ENCODE measurements at regions not wholly inside any gene's neighbourhood (a gene's known extent, or its start where the extent isn't known, plus 50 kb on each side); places are given as distances from the start of the nearest gene placed in this dataset.
"Not testable (repeated sequence)": the region's sequence is repeated elsewhere in the genome, so short reads cannot be mapped to it uniquely, and the experiment has no call there.

GRCh38 chr10:78467496-78468106 lies 433.9 kb downstream of the RPS24 start:
- H3K9me2 ChIP-seq (ENCODE audit: low read depth, low read length), result no peaks in the 10 kb centered on the region
- H3K27me3 ChIP-seq (ENCODE audit: insufficient read depth, low read length), result no peaks in the 10 kb centered on the region
- H3K9ac ChIP-seq (ENCODE audit: low read length), result no peak overlapping the region
- H3K9me3 ChIP-seq (ENCODE audit: low read length), result no peaks in the 10 kb centered on the region
- H3K4me2 ChIP-seq (ENCODE audit: low read length), result no peak overlapping the region
- H3K36me3 ChIP-seq (ENCODE audit: insufficient read depth, low read length), result no peaks in the 10 kb centered on the region
- no peaks in the 10 kb centered on the region for H4K20me1 ChIP-seq (ENCODE audit: insufficient read depth, low read length)
- TF ChIP-seq EZH2 (IDR thresholded peaks at IDR 0.05; ENCODE audit: borderline replicate concordance, low read length), result no peak
- H3K4me1 ChIP-seq (ENCODE audit: insufficient read depth, low read length, severe bottlenecking), result no peaks in the 10 kb centered on the region
- H3K27ac ChIP-seq (ENCODE audit: low read depth, low read length, poor library complexity, severe bottlenecking), result no peak overlapping the region
- H3F3A ChIP-seq (ENCODE audit: insufficient read depth, low read length), result no peaks in the 10 kb centered on the region
- no peak overlapping the region for H3K4me3 ChIP-seq (ENCODE audit: low read depth, low read length, poor library complexity, severe bottlenecking)
- no peak overlapping the region for H2AFZ ChIP-seq (ENCODE audit: low read length)
- no peaks in the 10 kb centered on the region for H3K79me2 ChIP-seq (ENCODE audit: insufficient read depth, low read length)

GRCh38 chr10:78468731-78469130 lies 435.1 kb downstream of the RPS24 start:
- not testable (repeated sequence) for H3K9me3 ChIP-seq (ENCODE audit: low read length); H3K9me2 ChIP-seq (ENCODE audit: low read depth, low read length); H3K27me3 ChIP-seq (ENCODE audit: insufficient read depth, low read length); H3K4me2 ChIP-seq (ENCODE audit: low read length); H3K9ac ChIP-seq (ENCODE audit: low read length); H3F3A ChIP-seq (ENCODE audit: insufficient read depth, low read length); H3K4me3 ChIP-seq (ENCODE audit: low read depth, low read length, poor library complexity, severe bottlenecking); H3K4me1 ChIP-seq (ENCODE audit: insufficient read depth, low read length, severe bottlenecking); H2AFZ ChIP-seq (ENCODE audit: low read length); H3K79me2 ChIP-seq (ENCODE audit: insufficient read depth, low read length); H3K36me3 ChIP-seq (ENCODE audit: insufficient read depth, low read length); H3K27ac ChIP-seq (ENCODE audit: low read depth, low read length, poor library complexity, severe bottlenecking); H4K20me1 ChIP-seq (ENCODE audit: insufficient read depth, low read length)

- Histone ChIP-seq H3K4me3 (ENCODE audit: low read depth, low read length, poor library complexity, severe bottlenecking) (no peak overlapping the region), H3F3A (ENCODE audit: insufficient read depth, low read length) (no peaks in the 10 kb centered on the region), H3K27me3 (ENCODE audit: insufficient read depth, low read length) (no peaks in the 10 kb centered on the region), H3K9me2 (ENCODE audit: low read depth, low read length) (no peaks in the 10 kb centered on the region), H3K79me2 (ENCODE audit: insufficient read depth, low read length) (no peaks in the 10 kb centered on the region), H3K27ac (ENCODE audit: low read depth, low read length, poor library complexity, severe bottlenecking) (no peak overlapping the region), H3K9ac (ENCODE audit: low read length) (no peak overlapping the region), H3K4me1 (ENCODE audit: insufficient read depth, low read length, severe bottlenecking) (no peaks in the 10 kb centered on the region), H3K9me3 (ENCODE audit: low read length) (no peaks in the 10 kb centered on the region), H3K4me2 (ENCODE audit: low read length) (no peak overlapping the region), H3K36me3 (ENCODE audit: insufficient read depth, low read length) (no peaks in the 10 kb centered on the region), H4K20me1 (ENCODE audit: insufficient read depth, low read length) (no peaks in the 10 kb centered on the region), H2AFZ (ENCODE audit: low read length) (no peak overlapping the region)
- TF ChIP-seq, protein P1, sequence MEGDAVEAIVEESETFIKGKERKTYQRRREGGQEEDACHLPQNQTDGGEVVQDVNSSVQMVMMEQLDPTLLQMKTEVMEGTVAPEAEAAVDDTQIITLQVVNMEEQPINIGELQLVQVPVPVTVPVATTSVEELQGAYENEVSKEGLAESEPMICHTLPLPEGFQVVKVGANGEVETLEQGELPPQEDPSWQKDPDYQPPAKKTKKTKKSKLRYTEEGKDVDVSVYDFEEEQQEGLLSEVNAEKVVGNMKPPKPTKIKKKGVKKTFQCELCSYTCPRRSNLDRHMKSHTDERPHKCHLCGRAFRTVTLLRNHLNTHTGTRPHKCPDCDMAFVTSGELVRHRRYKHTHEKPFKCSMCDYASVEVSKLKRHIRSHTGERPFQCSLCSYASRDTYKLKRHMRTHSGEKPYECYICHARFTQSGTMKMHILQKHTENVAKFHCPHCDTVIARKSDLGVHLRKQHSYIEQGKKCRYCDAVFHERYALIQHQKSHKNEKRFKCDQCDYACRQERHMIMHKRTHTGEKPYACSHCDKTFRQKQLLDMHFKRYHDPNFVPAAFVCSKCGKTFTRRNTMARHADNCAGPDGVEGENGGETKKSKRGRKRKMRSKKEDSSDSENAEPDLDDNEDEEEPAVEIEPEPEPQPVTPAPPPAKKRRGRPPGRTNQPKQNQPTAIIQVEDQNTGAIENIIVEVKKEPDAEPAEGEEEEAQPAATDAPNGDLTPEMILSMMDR (IDR thresholded peaks at IDR 0.05; ENCODE audit: low read length), result no peak
- TF ChIP-seq EZH2 (IDR thresholded peaks at IDR 0.05; ENCODE audit: borderline replicate concordance, low read length), result no peak
Measured at GRCh38 chr10:78470267-78471103, 436.8 kb downstream of the RPS24 start.

GRCh38 chr10:78471326-78471722 lies 437.7 kb downstream of the RPS24 start:
- Histone ChIP-seq H3K4me1 (ENCODE audit: insufficient read depth, low read length, severe bottlenecking) (no peaks in the 10 kb centered on the region), H3K27ac (ENCODE audit: low read depth, low read length, poor library complexity, severe bottlenecking) (no peak overlapping the region), H3K36me3 (ENCODE audit: insufficient read depth, low read length) (no peaks in the 10 kb centered on the region), H4K20me1 (ENCODE audit: insufficient read depth, low read length) (no peaks in the 10 kb centered on the region), H3F3A (ENCODE audit: insufficient read depth, low read length) (no peaks in the 10 kb centered on the region), H3K9ac (ENCODE audit: low read length) (no peak overlapping the region), H2AFZ (ENCODE audit: low read length) (no peak overlapping the region), H3K4me2 (ENCODE audit: low read length) (no peak overlapping the region), H3K27me3 (ENCODE audit: insufficient read depth, low read length) (no peaks in the 10 kb centered on the region), H3K4me3 (ENCODE audit: low read depth, low read length, poor library complexity, severe bottlenecking) (no peak overlapping the region), H3K9me2 (ENCODE audit: low read depth, low read length) (no peaks in the 10 kb centered on the region), H3K79me2 (ENCODE audit: insufficient read depth, low read length) (no peaks in the 10 kb centered on the region), H3K9me3 (ENCODE audit: low read length) (no peaks in the 10 kb centered on the region)
- TF ChIP-seq EZH2 (IDR thresholded peaks at IDR 0.05; ENCODE audit: borderline replicate concordance, low read length), result no peak
- TF ChIP-seq, protein P1 (IDR thresholded peaks at IDR 0.05; ENCODE audit: low read length), result no peak
